ENCODE measurements at regions not wholly inside any gene's neighbourhood (a gene's known extent, or its start where the extent isn't known, plus 50 kb on each side); places are given as distances from the start of the nearest gene placed in this dataset.
"Not testable (repeated sequence)": the region's sequence is repeated elsewhere in the genome, so short reads cannot be mapped to it uniquely, and the experiment has no call there.

GRCh38 chr2:83261591-83262136, 1197.4 kb downstream of the SUCLG1 start:
- no peak for DNase-seq (ENCODE audit: low spot score)

DNA sequence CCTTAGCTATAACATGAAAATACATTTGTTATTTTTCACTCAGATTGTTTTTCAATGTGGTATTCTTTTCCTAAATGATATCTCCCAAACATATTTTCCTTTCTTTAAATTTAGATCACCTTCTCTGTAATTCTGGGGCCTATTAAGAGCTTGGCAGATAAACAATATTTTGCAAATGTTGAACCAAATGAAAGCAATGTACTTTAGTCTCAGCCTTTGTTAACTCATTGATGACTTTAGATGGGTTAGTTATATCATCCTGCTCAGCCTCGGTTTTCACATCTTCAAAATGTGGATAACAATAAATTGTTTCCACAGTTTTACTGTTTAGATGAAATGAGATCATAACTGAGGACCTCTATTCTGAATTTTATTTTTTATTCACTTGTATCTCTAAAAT, 1205.2 kb downstream of the SUCLG1 start:
- DNase-seq (ENCODE audit: low spot score) = no peak

GRCh38 chr2:83251321-83251872, 1207.7 kb downstream of the SUCLG1 start:
- DNase-seq (ENCODE audit: low spot score) = no peak

GRCh38 chr2:83245806-83246537, 1213.1 kb downstream of the SUCLG1 start:
- DNase-seq (ENCODE audit: low spot score) = not testable (repeated sequence)

GRCh38 chr2:83240611-83241010, 1218.5 kb downstream of the SUCLG1 start:
- no peak for DNase-seq (ENCODE audit: low spot score)

DNA sequence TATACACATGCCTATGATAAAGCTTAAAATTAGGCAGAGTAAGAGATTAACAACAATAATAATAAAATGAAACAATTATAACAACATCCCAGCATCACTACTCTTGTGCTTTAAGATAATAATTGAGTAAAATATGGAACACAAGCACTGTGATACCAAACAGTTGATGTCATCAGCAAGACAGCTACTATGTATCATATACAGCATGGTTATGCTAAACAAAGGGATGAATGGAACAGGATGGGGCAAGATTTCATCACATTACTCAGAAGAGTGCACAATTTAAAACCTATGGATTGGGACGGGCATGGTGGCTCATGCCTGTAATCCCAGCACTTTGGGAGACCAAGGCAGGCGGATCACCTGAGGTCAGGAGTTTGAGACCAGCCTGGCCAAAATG, 1221.0 kb downstream of the SUCLG1 start:
- DNase-seq (ENCODE audit: low spot score) = no peak

DNA sequence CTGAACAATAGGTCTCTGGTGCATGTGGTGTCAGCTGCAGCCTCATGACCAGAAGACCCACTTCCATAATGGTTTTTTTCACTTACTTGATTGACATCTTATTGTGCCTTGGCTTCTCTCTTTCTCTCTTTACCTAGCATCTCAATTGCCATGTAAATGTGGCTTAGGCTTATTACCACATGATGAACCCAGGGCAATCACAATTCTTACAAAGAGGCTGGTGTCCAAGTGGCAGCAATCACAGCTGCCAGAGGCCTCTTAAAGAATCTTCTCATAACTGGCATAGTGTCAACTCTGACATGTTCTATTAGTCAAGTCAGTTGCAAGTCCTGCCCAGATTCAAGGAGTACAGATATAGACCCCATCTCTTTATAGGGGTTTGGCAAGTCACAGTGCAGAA, 1224.8 kb downstream of the SUCLG1 start:
- no peak for DNase-seq (ENCODE audit: low spot score)

- DNase-seq (ENCODE audit: low spot score) = no peak
Observed at GRCh38 chr2:83233781-83234180, 1225.3 kb downstream of the SUCLG1 start.

DNA sequence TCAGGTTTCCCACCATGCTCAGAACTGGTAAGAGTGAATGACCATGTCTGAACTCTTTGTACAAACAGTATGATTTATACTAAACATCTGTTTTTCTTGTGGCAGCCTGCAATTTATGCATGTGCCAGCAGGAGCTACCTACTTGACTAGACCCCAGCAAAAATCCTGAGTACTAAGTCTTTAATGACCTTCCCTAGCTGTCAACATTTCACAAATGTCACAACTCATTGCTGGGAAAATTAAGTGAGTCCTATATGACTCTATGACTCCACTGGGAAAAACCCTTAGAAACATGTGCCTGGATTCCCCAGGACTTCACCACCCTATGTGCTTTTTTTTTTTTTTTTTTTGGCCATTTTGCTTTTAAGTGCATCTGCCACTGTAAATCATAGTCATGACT, 1225.8 kb downstream of the SUCLG1 start:
- no peak for DNase-seq (ENCODE audit: low spot score)

DNA sequence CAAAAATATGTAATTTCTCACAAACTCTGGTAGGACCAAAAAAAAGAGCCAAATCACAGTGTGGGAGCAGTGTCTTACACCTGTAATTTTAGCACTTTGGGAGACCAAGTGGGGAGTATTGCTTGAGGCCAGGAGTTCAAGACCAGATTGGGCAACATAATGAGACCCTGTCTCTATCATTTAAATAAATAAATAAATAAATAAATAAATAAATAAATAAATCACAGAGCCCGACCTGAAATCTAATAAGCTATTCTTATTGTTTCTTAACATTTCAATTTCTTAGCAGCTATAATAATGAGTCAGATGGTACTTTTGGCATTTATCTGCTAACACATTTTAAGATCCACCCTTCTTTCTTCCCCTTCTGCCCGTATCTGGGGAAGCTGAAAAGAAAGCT, 1229.6 kb downstream of the SUCLG1 start:
- DNase-seq (ENCODE audit: low spot score) = no peak

- DNase-seq (ENCODE audit: low spot score) = no peak
Observed at GRCh38 chr2:83224591-83225200, 1234.4 kb downstream of the SUCLG1 start.

GRCh38 chr2:83221258-83221657, 1237.8 kb downstream of the SUCLG1 start:
- DNase-seq (ENCODE audit: low spot score) = no peak

DNA sequence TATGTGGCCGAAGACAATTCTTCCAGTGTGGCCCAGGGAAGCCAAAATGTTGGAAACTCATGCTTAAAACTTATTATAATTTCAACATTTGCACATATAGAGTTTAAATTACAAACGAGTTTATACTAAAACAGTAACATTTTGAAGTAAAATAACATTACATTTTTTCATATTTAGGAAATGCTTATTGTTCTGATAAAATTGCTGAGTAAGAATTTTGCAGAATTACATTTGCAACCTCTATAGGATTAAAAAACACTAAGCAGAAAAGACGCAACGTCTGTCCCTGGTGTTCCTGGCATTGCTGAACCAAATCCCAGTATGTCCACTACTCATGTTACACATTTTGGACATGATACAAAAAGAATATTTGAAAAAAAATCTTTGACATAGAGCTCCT, 1241.2 kb downstream of the SUCLG1 start:
- DNase-seq (ENCODE audit: low spot score) = no peak

GRCh38 chr2:83196225-83196624, 1262.9 kb downstream of the SUCLG1 start:
- DNase-seq (ENCODE audit: low spot score) = no peak

DNA sequence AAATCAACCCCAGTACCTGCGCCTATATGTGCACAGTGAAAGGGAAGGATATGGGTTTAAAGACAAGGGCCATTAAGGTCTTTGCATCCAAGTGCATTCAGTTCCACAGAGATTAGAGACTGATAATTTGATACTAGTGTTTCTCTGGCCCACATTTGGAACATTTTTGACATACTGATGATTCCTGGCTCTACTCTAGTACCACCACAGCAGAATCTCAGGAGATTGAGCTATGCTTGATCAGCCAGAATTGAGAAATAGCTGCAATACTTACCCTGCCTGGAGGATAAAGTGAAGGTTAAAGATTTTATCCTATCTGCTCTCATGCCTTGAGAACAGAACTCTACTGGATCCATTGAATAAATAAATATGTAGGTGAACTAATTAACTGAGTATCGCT, 1267.8 kb downstream of the SUCLG1 start:
- DNase-seq (ENCODE audit: low spot score) = no peak

GRCh38 chr2:83186105-83186760, 1272.8 kb downstream of the SUCLG1 start:
- DNase-seq (ENCODE audit: low spot score) = no peak

DNA sequence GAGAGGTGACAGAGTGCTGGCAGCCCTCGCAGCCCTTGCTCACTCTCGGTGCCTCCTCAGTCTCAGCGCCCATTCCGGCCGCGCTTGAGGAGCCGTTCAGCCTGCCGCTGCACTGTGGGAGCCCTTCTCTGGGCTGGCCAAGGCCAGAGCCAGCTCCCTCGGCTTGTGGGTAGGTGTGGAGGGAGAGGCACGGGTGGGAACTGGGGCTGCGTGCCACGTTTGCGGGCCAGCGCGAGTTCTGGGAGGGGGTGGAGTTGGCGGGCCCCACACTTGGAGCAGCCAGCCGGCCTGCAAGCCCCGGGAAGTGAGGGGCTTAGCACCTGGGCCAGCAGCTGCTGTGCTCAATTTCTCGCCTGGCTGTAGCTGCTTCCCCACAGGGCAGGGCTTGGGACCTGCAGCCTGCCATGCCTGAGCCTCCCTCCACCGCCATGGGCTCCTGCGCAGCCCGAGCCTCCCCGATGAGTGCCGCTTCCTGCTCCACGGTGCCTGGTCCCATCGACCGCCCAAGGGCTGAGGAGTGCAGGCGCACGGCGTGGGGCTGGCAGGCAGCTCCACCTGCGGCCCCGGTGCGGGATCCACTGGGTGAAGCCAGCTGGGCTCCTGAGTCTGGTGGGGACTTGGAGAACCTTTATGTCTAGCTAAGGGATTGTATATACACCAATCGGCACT, 1278.1 kb downstream of the SUCLG1 start:
- not testable (repeated sequence) for DNase-seq (ENCODE audit: low spot score)

DNA sequence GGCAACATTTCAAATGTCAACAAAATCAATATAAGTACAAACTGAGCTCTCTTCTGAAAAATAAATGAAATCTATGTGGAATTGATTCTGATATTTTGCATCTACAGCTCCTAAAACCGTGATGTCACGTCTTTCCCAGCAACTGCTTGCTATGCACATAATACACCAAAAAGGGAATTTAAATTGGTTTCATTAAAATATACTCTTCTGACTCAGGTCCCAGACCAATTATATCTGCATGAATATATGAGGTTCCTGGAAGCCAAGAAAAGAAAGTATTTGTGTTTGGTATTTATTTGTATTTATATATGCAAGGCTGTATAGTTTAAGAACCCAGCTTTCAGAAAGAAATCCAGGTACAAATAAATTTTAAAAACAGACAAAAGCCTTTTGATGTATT, 1282.5 kb downstream of the SUCLG1 start:
- DNase-seq (ENCODE audit: low spot score) = no peak

DNA sequence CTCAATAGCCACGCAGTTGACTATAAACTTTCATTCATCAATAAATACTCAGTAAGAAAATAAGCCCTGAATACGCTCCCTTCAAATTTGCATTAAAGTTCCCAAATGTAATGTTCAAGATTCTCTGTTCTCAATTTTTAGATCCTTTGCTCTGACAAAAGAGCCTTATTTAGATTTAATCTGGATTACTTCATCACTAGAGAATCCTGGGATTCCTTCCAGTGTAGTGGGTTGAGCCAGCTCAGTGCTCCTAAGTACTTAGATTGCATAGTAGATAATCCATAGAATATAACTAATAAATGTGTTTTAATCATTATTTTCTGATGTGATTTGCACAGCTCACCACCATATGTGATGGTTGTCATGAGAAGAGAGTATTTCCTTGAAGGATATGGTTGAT, 1286.2 kb downstream of the SUCLG1 start:
- DNase-seq (ENCODE audit: low spot score) = no peak

DNA sequence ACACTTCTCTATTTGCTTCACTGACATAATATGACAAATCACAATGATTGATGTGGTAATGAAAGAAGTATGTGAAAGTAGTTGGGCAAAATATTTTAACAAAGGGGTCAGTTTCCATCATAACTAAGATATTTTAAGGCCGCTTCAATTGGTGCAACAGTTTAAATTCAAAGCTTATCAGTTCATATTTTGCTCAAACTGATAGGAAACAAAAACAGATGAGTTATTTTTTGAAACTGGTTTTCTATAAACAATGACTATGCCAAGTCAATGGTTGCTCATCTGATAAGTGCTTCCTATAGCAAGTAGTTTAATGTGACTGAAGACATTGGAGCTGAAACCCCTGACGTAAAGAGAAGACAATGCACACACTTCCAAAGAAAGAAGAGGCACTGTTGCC, 1290.7 kb downstream of the SUCLG1 start:
- DNase-seq (ENCODE audit: low spot score) = no peak

DNA sequence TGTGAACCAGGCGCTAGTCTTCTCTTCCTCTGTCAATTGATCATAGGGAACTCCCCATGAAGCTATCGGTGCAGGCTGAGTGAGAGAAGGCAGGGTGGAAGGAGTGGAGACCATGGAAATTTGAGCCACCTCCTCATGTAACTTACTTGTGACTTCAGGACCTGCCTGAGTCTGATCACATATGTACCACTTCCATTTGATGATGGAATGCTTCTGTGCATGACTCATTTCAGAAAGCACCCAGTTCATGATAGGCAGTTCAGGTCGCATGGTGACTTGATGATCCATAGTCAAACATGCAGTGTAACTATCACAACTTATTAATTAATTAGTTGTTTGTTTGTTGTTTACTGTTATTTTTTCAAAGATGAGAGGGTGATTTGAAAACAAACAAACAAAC, 1296.7 kb downstream of the SUCLG1 start:
- no peak for DNase-seq (ENCODE audit: low spot score)

GRCh38 chr2:83160571-83160970, 1298.5 kb downstream of the SUCLG1 start:
- no peak for DNase-seq (ENCODE audit: low spot score)

All from CD4-positive, alpha-beta T cell treated with Interleukin-15 for 4 hours (primary cell).